HEK293T (cell line): ENCODE measurements at regions not wholly inside any gene's neighbourhood (a gene's known extent, or its start where the extent isn't known, plus 50 kb on each side); places are given as distances from the start of the nearest gene placed in this dataset.

Experiments
- CTCF ChIA-PET: fragments of 350-600 bp; formaldehyde crosslinking; extraction: SDS; loops from one replicate; lab custom pipeline; 2021; ENCODE audit warnings: antibody characterized with exemption, inconsistent platforms; lab: Yijun Ruan, JAX
- POLR2A ChIA-PET: fragments of 350-600 bp; formaldehyde crosslinking; extraction: SDS; loops from one replicate; lab custom pipeline; 2020; ENCODE audit warnings: antibody characterized with exemption, inconsistent platforms; lab: Yijun Ruan, JAX
- DNase-seq: peaks from one replicate; pipeline ENCODE4 v3.0.0; 2012; ENCODE audit warnings: mixed read lengths; ENCODE audit errors: extremely low spot score
- ARNT ChIP-seq: fragments of 450-650 bp; IDR thresholded peaks from 2 replicates; pipeline ENCODE4 v1.6.1; 2017; ENCODE audit warnings: mild to moderate bottlenecking
- BHLHE40 ChIP-seq: fragments of 450-650 bp; IDR thresholded peaks from 2 replicates; pipeline ENCODE4 v1.6.1; 2016; ENCODE audit warnings: mild to moderate bottlenecking, moderate library complexity, borderline replicate concordance
- CTBP1 ChIP-seq: fragments of 450-650 bp; IDR thresholded peaks from 2 replicates; pipeline ENCODE4 v1.6.1; 2016; ENCODE audit warnings: borderline replicate concordance
- ELF4 ChIP-seq: fragments of 450-650 bp; IDR thresholded peaks from 2 replicates; pipeline ENCODE4 v1.6.1; 2017; ENCODE audit warnings: antibody characterized with exemption
- FOXA1 ChIP-seq: fragments of 450-650 bp; IDR thresholded peaks from 2 replicates; pipeline ENCODE4 v1.6.1; 2016; ENCODE audit warnings: mild to moderate bottlenecking
- FOXK2 ChIP-seq: fragments of 450-650 bp; IDR thresholded peaks from 2 replicates; pipeline ENCODE4 v1.6.1; 2016; ENCODE audit warnings: mild to moderate bottlenecking
- FOXM1 ChIP-seq: fragments of 450-650 bp; IDR thresholded peaks from 2 replicates; pipeline ENCODE4 v1.6.1; 2017; ENCODE audit warnings: mild to moderate bottlenecking, borderline replicate concordance
- HDGF ChIP-seq: fragments of 450-650 bp; IDR thresholded peaks from 2 replicates; pipeline ENCODE4 v1.6.1; 2017; ENCODE audit warnings: antibody characterized with exemption, borderline replicate concordance
- L3MBTL2 ChIP-seq: fragments of 450-650 bp; conservative IDR thresholded peaks from 2 replicates; pipeline ENCODE4 v1.6.1; 2016; ENCODE audit warnings: mild to moderate bottlenecking
- LEF1 ChIP-seq: fragments of 450-650 bp; IDR thresholded peaks from 2 replicates; pipeline ENCODE4 v1.6.1; 2017; ENCODE audit warnings: mild to moderate bottlenecking, borderline replicate concordance
- NFRKB ChIP-seq: fragments of 450-650 bp; IDR thresholded peaks from 2 replicates; pipeline ENCODE4 v1.6.1; 2016; ENCODE audit warnings: mild to moderate bottlenecking, moderate library complexity
- SP1 ChIP-seq: fragments of 450-650 bp; IDR thresholded peaks from 2 replicates; pipeline ENCODE4 v1.6.1; 2017
- SUZ12 ChIP-seq: fragments of 450-650 bp; IDR thresholded peaks from 2 replicates; pipeline ENCODE4 v1.6.1; 2016; ENCODE audit warnings: mild to moderate bottlenecking
- TARDBP ChIP-seq: fragments of 450-650 bp; IDR thresholded peaks from 2 replicates; pipeline ENCODE4 v1.6.1; 2016
- ZNF384 ChIP-seq: fragments of 450-650 bp; IDR thresholded peaks from 2 replicates; pipeline ENCODE4 v1.6.1; 2016
- TF ChIP-seq, protein P1 (sequence below): fragments of 450-650 bp; IDR thresholded peaks from 2 replicates; pipeline ENCODE4 v1.6.1; 2016

DNA sequence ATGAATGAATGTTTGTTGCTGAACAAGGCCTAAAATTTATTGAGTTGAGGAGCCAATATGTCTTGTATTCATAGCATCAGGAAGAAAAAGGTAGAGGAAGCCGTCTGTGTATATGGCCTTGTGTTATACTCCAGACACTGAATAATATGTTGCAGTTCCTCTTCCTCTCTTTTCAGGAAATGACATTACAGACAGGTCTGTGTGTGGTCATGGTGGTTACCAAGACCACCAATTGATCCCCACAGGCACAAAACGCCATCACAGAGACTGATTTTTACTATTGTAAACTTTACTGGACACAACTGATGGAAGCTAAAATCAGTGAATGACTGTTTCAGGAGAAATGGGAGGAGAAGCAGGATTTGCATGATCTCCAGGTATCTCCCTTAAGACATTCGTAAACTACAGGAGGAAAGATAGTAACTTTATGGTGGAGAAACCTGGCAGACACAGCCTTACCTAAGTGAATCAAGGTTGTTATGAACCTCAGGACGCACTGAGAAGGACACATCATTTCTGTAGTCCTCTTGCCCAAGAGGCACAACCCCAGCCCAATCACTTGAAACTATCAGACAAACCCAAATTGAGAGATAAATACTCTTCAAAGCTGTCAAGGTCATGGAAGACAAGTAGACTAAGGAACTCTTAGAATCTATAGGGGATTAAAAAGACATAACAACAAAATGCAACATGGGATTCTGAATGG is 334.1 kb upstream of the RGS6 start:
- DNase-seq, result no peak
- POLR2A ChIA-PET, result no interaction called here
- TF ChIP-seq FOXM1 (no peak), ARNT (no peak), BHLHE40 (no peak), ZNF384 (no peak), HDGF (no peak), FOXA1 (no peak), L3MBTL2 (no peak), FOXK2 (no peak), SUZ12 (no peak), CTBP1 (no peak), NFRKB (no peak), ELF4 (no peak), TARDBP (no peak), SP1 (no peak), LEF1 (no peak)
- TF ChIP-seq, protein P1, sequence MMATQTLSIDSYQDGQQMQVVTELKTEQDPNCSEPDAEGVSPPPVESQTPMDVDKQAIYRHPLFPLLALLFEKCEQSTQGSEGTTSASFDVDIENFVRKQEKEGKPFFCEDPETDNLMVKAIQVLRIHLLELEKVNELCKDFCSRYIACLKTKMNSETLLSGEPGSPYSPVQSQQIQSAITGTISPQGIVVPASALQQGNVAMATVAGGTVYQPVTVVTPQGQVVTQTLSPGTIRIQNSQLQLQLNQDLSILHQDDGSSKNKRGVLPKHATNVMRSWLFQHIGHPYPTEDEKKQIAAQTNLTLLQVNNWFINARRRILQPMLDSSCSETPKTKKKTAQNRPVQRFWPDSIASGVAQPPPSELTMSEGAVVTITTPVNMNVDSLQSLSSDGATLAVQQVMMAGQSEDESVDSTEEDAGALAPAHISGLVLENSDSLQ, result no peak
- CTCF ChIA-PET, result no interaction called here

DNA sequence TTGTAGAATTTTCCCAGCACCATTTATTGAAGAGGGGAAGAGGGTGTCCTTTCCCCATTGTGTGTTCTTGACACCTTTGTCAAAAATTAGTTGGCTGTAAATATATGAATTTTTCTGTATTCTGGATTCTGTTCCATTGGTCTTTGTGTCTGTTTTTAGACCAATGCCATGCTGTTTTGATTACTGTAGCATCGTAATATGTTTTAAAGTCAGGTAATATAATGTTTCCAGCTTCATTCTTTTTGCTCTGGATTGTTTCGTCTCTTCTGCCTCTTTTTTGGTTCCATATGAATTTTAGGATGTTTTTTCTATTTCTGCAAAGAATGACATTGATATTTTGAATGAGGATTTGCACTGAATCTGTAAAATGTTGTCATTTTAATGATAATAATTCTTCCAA is 331.9 kb upstream of the RGS6 start:
- CTCF ChIA-PET, result no interaction called here
- DNase-seq, result no peak
- TF ChIP-seq ZNF384 (no peak), NFRKB (no peak), SP1 (no peak), BHLHE40 (no peak), FOXK2 (no peak), CTBP1 (no peak), HDGF (no peak), L3MBTL2 (no peak)
- TF ChIP-seq, protein P1, result no peak
- POLR2A ChIA-PET, result no interaction called here

DNA sequence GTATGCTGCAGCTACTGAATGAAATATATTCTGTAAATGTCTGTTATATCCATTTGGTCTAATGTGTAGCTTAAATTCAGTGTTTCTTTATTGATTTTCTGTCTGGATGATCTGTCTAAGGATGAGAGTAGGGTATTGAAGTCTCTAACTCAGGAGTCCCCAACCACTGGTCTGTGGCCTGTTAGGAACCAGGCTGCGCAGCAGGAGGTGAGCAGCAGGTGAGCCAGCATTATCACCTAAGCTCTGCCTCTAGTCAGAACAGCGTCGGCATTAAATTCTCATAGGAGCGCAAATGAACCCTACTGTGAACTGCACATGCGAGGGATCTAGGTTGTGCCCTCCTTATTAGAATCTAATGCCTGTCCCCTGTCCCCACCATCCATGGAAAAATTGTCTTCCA is 329.7 kb upstream of the RGS6 start:
- no peak for TF ChIP-seq FOXA1
- TF ChIP-seq TARDBP, result no peak
- TF ChIP-seq ARNT, result no peak
- no peak for TF ChIP-seq SP1
- DNase-seq, result no peak
- CTCF ChIA-PET, result no interaction called here
- POLR2A ChIA-PET, result no interaction called here

DNA sequence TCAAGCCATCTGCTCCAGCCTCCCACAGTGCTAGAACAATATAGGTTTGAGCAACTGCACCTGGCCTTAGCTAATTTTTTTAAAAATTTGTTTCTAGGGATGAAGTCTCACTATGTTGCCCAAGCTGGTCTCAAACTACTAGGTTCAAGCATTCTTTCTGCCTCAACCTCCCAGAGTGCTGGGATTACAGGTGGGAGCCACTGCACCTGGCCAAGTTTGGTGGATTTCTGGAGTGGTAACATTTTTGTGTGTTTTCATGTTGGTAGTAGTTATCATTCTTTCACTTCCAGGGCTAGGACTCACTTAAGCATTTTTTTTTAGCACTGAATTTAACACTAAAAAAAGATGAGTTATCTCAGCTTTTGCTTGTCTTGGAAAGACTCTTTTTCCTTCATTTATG is 328.0 kb upstream of the RGS6 start:
- TF ChIP-seq NFRKB (no peak), ARNT (no peak)
- ChIA-PET POLR2A (no interaction called here), CTCF (interaction anchor here (0.6 kb wide), 1 partner anchor 285 kb away, joined by 3 read pairs; no protein-coding TSS in a partner anchor)
- DNase-seq, result no peak

DNA sequence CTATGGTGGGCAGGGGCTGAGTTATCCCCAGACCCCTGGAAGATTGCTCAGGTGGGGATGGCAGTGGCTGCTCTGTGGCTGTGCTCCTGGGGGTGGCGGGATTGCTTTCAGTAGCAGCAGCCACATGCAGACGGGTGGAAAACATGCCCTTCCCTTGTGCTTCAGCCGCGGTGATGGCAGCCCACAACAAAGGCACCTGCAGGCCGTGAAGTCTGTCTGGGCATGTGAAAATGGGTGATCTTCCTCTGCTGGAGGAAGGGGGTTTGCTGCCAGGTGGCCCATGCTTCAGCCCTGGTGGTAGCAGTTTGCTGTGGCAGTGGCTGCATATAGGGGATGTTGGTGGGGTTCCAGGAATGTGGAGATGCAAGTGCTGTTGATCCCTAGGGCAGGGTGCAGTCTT is 326.2 kb upstream of the RGS6 start:
- CTCF ChIA-PET, result no interaction called here
- DNase-seq, result no peak
- POLR2A ChIA-PET, result no interaction called here
- no peak for TF ChIP-seq FOXA1
- TF ChIP-seq FOXM1, result no peak
- TF ChIP-seq LEF1, result no peak
- TF ChIP-seq L3MBTL2, result no peak
- TF ChIP-seq NFRKB, result no peak
- TF ChIP-seq SP1, result no peak
- TF ChIP-seq CTBP1, result no peak
- no peak for TF ChIP-seq TARDBP
- no peak for TF ChIP-seq SUZ12
- no peak for TF ChIP-seq HDGF
- no peak for TF ChIP-seq ZNF384
- TF ChIP-seq FOXK2, result no peak
- no peak for TF ChIP-seq ARNT
- TF ChIP-seq, protein P1, result no peak
- no peak for TF ChIP-seq ELF4

DNA sequence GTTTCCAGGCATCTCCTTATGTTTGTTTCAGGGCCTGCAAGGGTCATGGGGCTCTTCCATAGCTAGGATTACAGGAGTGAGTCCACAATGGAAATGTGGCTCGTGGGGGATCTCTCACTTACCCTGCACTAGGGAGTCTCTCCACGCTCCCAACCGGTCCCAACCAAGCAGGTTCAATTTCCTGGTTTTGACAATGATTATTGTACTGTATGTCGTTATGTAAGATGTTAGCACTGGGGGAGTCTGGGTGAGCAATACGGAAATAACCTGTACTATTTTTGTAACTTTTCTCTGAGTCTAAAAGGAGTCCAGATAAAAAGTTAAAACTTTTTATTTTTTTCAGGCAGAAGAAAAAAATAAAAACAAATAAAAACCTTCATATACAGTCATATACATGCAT is 325.7 kb upstream of the RGS6 start:
- CTCF ChIA-PET, result no interaction called here
- no peak for DNase-seq
- POLR2A ChIA-PET, result no interaction called here
- TF ChIP-seq CTBP1 (no peak), L3MBTL2 (no peak), LEF1 (no peak), ZNF384 (no peak), SP1 (no peak), TARDBP (no peak), ELF4 (no peak), HDGF (no peak), SUZ12 (no peak), BHLHE40 (no peak)
- TF ChIP-seq, protein P1, result no peak
